ENCODE measurements at regions not wholly inside any gene's neighbourhood (a gene's known extent, or its start where the extent isn't known, plus 50 kb on each side); places are given as distances from the start of the nearest gene placed in this dataset.

GRCh38 chr2:2516386-2516785 is 185.3 kb upstream of the MYT1L start:
- TF ChIP-seq ZNF565 (CRISPR knock-in tag; conservative IDR thresholded peaks at IDR 0.05; ENCODE audit: low read depth), result no peak
- no peak for TF ChIP-seq GLIS3 (CRISPR knock-in tag; IDR thresholded peaks at IDR 0.05)
- no peak for TF ChIP-seq ZNF8 (CRISPR knock-in tag; IDR thresholded peaks at IDR 0.05)
- TF ChIP-seq ZFP3 (CRISPR knock-in tag; IDR thresholded peaks at IDR 0.05), result no peak
- TF ChIP-seq, protein P1, sequence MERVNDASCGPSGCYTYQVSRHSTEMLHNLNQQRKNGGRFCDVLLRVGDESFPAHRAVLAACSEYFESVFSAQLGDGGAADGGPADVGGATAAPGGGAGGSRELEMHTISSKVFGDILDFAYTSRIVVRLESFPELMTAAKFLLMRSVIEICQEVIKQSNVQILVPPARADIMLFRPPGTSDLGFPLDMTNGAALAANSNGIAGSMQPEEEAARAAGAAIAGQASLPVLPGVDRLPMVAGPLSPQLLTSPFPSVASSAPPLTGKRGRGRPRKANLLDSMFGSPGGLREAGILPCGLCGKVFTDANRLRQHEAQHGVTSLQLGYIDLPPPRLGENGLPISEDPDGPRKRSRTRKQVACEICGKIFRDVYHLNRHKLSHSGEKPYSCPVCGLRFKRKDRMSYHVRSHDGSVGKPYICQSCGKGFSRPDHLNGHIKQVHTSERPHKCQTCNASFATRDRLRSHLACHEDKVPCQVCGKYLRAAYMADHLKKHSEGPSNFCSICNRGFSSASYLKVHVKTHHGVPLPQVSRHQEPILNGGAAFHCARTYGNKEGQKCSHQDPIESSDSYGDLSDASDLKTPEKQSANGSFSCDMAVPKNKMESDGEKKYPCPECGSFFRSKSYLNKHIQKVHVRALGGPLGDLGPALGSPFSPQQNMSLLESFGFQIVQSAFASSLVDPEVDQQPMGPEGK (CRISPR knock-in tag; IDR thresholded peaks at IDR 0.05; ENCODE audit: borderline replicate concordance), result no peak
- no peak for TF ChIP-seq ARNTL (CRISPR knock-in tag; IDR thresholded peaks at IDR 0.05; ENCODE audit: borderline replicate concordance, low read depth)
- TF ChIP-seq OSR1 (CRISPR knock-in tag; IDR thresholded peaks at IDR 0.05), result no peak
- TF ChIP-seq BACH2 (CRISPR knock-in tag; IDR thresholded peaks at IDR 0.05; ENCODE audit: borderline replicate concordance), result no peak
- no peak for TF ChIP-seq POU6F1 (CRISPR knock-in tag; IDR thresholded peaks at IDR 0.05; ENCODE audit: borderline replicate concordance, low read depth)
- no peak for TF ChIP-seq RARB (CRISPR knock-in tag; IDR thresholded peaks at IDR 0.05)

All from SK-N-SH treated with all-trans-retinoic acid at 6 μM for 48 hours (cell line).